ENCODE measurements at regions not wholly inside any gene's neighbourhood (a gene's known extent, or its start where the extent isn't known, plus 50 kb on each side); places are given as distances from the start of the nearest gene placed in this dataset.
A peak's percentile ranks its signal among the peaks of the same experiment; 100 is the strongest.

- FAIRE-seq: no peak
These were observed 136.8 kb downstream of the URB2 start for GRCh38 chr1:229762891-229763290.

GRCh38 chr1:229768232-229768631 is 142.2 kb downstream of the URB2 start:
- no peak for FAIRE-seq

GRCh38 chr1:229769006-229769405 is 143.0 kb downstream of the URB2 start:
- FAIRE-seq: no peak

GRCh38 chr1:229769809-229770208 is 143.8 kb downstream of the URB2 start:
- no peak for FAIRE-seq

- FAIRE-seq: no peak
These were observed 152.7 kb downstream of the URB2 start for GRCh38 chr1:229778794-229779193.

- FAIRE-seq: no peak
These were observed 155.4 kb downstream of the URB2 start for GRCh38 chr1:229781453-229781852.

- no peak for FAIRE-seq
These were observed 156.4 kb downstream of the URB2 start for GRCh38 chr1:229782469-229782868.

- FAIRE-seq: no peak
These were observed 158.8 kb downstream of the URB2 start for GRCh38 chr1:229784834-229785233.

- no peak for FAIRE-seq
These were observed 161.0 kb downstream of the URB2 start for GRCh38 chr1:229786974-229787610.

GRCh38 chr1:229788004-229788403 is 162.0 kb downstream of the URB2 start:
- FAIRE-seq: no peak

- no peak for FAIRE-seq
These were observed 166.2 kb downstream of the URB2 start for GRCh38 chr1:229792012-229792975.

GRCh38 chr1:229793488-229793887 is 167.4 kb downstream of the URB2 start:
- no peak for FAIRE-seq

- no peak for FAIRE-seq
These were observed 172.5 kb downstream of the URB2 start for GRCh38 chr1:229798558-229798957.

GRCh38 chr1:229803626-229804217 is 177.7 kb downstream of the URB2 start:
- no peak for FAIRE-seq

GRCh38 chr1:229808272-229808671 is 182.2 kb downstream of the URB2 start:
- FAIRE-seq: peak; percentile 95

- no peak for FAIRE-seq
These were observed 184.1 kb downstream of the URB2 start for GRCh38 chr1:229810140-229810539.

- FAIRE-seq: no peak
These were observed 184.9 kb downstream of the URB2 start for GRCh38 chr1:229810961-229811360.

GRCh38 chr1:229812148-229812547 is 186.1 kb downstream of the URB2 start:
- FAIRE-seq: no peak

- FAIRE-seq: no peak
These were observed 186.6 kb downstream of the URB2 start for GRCh38 chr1:229812693-229813092.

GRCh38 chr1:229815076-229815475 is 189.0 kb downstream of the URB2 start:
- no peak for FAIRE-seq

- FAIRE-seq: no peak
These were observed 189.9 kb downstream of the URB2 start for GRCh38 chr1:229815961-229816360.

- no peak for FAIRE-seq
These were observed 191.9 kb downstream of the URB2 start for GRCh38 chr1:229817936-229818335.

- peak; percentile 22 for FAIRE-seq
These were observed 193.0 kb downstream of the URB2 start for GRCh38 chr1:229819091-229819490.

GRCh38 chr1:229822026-229822425 is 196.0 kb downstream of the URB2 start:
- no peak for FAIRE-seq
